ENCODE measurements at regions not wholly inside any gene's neighbourhood (a gene's known extent, or its start where the extent isn't known, plus 50 kb on each side); places are given as distances from the start of the nearest gene placed in this dataset.

DNA sequence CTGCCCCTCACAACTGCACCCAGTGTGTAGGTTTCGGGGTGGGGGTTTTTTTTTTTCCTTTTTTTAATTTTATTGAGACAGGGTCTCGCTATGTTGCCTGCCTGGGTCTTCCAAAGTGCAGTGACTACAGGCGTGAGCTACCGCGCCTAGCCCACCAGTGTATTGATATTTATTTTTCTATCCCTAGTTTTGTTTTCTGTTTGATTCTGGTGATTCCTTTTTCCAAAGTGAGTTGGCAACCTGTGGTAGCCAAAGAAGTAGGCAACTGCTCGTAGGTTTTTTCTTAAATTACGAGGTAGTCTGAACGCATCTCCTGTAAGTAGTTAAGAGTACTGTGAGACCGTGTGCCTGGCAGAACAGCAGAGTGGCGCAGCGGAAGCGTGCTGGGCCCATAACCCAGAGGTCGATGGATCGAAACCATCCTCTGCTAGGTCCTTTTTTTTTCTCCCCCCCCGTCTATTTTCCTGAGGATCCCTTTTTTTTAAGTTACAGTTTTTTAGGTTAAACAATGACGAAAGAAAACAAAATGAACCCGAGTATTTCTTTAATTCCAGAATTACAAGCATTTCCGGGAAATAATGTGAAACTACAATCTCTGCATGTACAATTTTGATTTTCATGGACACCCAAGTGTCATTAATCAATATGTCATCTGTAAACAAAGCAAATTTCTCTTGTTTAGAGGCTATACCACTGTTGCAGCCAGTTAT is 78.7 kb upstream of the BTN3A2 start:
- Histone ChIP-seq H3K36me3 (ENCODE audit: control insufficient read depth in 4 of 4, insufficient read depth in 3 of 4, low read depth in 1 of 4, low read length in 3 of 4) (no peaks in the 10 kb centered on the region), H3K4me3 (ENCODE audit: low read depth in 1 of 3, low read length in 3 of 3) (peak overlapping the region; percentile 59 to 99 (median 92)), H3K27ac (ENCODE audit: low read depth in 1 of 2, low read length in 2 of 2) (peak overlapping the region; percentile 87 to 96), H3K4me1 (ENCODE audit: control insufficient read depth in 4 of 4, insufficient read depth in 4 of 4, low read length in 3 of 4) (peaks cover 0 to 12% (median 5%) of the 10 kb centered on the region in 4 donors), H3K27me3 (ENCODE audit: control insufficient read depth in 4 of 4, insufficient read depth in 4 of 4, low read length in 3 of 4) (no peaks in the 10 kb centered on the region), H3K9ac (ENCODE audit: low read depth in 1 of 2, low read length in 2 of 2) (peak overlapping the region; percentile 72 to 86), H3K9me3 (ENCODE audit: control insufficient read depth in 4 of 4, low read length in 3 of 4) (no peaks in the 10 kb centered on the region)
- peak; percentile 85 for DNase-seq (ENCODE audit: low spot score)
- no peak for TF ChIP-seq HNF4A (conservative IDR thresholded peaks at IDR 0.05)
- TF ChIP-seq, protein P1, sequence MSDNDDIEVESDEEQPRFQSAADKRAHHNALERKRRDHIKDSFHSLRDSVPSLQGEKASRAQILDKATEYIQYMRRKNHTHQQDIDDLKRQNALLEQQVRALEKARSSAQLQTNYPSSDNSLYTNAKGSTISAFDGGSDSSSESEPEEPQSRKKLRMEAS (IDR thresholded peaks at IDR 0.05), result peak; percentile 76
- peak in 1 of 2 donors; percentile 12 for TF ChIP-seq RAD21 (IDR thresholded peaks at IDR 0.05)
- peak in 1 of 2 donors; percentile 19 for TF ChIP-seq RXRA (IDR thresholded peaks at IDR 0.05)
- TF ChIP-seq, protein P2, sequence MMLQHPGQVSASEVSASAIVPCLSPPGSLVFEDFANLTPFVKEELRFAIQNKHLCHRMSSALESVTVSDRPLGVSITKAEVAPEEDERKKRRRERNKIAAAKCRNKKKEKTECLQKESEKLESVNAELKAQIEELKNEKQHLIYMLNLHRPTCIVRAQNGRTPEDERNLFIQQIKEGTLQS (IDR thresholded peaks at IDR 0.05), result peak; percentile 100
- 4% methylated on average over 18 of the region's 18 CpGs for WGBS

DNA sequence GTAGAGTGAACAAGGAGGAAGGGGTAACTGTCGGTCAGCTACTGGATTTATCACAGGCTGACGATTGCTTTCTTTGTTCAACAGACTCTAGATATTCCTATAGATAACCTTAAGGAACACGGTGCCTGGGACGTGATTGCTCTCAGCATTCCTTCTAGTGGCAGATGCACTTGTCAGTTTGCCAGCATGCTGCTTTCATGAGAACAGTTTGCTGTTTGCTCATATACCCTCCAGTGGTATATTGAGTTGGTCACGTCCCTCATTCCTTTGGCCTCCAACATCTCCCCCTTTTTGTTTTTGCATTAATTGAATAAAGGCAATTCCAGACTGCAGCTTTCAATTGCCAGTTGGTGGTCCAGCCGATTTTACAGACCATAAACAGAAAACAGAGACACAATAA is 76.8 kb upstream of the BTN3A2 start:
- no peak for DNase-seq (ENCODE audit: low spot score)
- H3K36me3 ChIP-seq (ENCODE audit: control insufficient read depth in 4 of 4, insufficient read depth in 3 of 4, low read depth in 1 of 4, low read length in 3 of 4), result no peaks in the 10 kb centered on the region
- H3K9ac ChIP-seq (ENCODE audit: low read depth in 1 of 2, low read length in 2 of 2), result no peak overlapping the region
- TF ChIP-seq FOXA2 (IDR thresholded peaks at IDR 0.05) (no peak), HNF4G (IDR thresholded peaks at IDR 0.05) (no peak), NR2F2 (IDR thresholded peaks at IDR 0.05) (no peak), RXRA (IDR thresholded peaks at IDR 0.05) (no peak), YY1 (IDR thresholded peaks at IDR 0.05) (no peak), EGR1 (IDR thresholded peaks at IDR 0.05; ENCODE audit: low read depth in 2 of 2) (no peak)
- H3K27me3 ChIP-seq (ENCODE audit: control insufficient read depth in 4 of 4, insufficient read depth in 4 of 4, low read length in 3 of 4), result no peaks in the 10 kb centered on the region
- no peaks in the 10 kb centered on the region for H3K9me3 ChIP-seq (ENCODE audit: control insufficient read depth in 4 of 4, low read length in 3 of 4)
- 89% methylated on average over 6 of the region's 6 CpGs for WGBS
- no peak overlapping the region for H3K4me3 ChIP-seq (ENCODE audit: low read depth in 1 of 3, low read length in 3 of 3)
- no peak overlapping the region for H3K27ac ChIP-seq (ENCODE audit: low read depth in 1 of 2, low read length in 2 of 2)
- peaks cover 0 to 12% (median 5%) of the 10 kb centered on the region in 4 donors for H3K4me1 ChIP-seq (ENCODE audit: control insufficient read depth in 4 of 4, insufficient read depth in 4 of 4, low read length in 3 of 4)

DNA sequence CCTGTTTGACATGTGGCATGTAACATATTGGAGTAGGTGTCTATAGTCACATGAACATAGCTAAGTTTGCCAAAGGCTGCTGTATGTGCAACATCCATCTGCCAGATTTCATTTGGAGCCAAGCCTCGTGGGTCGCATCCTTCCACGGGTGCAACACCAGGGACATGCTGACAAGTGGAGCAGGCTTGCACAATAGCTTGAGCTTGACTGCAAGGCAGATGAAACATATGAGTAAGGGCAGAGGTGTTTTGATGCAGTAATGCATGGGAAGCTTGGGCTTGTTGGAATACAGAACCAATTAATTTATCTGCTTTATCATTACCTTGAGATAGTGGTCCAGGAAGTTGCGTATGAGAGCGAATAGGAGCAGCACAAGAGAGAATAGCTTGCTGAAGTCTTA is 74.1 kb upstream of the BTN3A2 start:
- TF ChIP-seq GABPA (IDR thresholded peaks at IDR 0.05 in 1 of 2, conservative IDR thresholded peaks at IDR 0.05 in 1 of 2) (no peak), RAD21 (IDR thresholded peaks at IDR 0.05) (no peak), JUND (IDR thresholded peaks at IDR 0.05) (no peak), FOXA2 (IDR thresholded peaks at IDR 0.05) (no peak), HNF4A (conservative IDR thresholded peaks at IDR 0.05) (no peak), FOXA1 (IDR thresholded peaks at IDR 0.05) (no peak), YY1 (IDR thresholded peaks at IDR 0.05) (no peak), TAF1 (conservative IDR thresholded peaks at IDR 0.05) (no peak), HNF4G (IDR thresholded peaks at IDR 0.05) (no peak), RXRA (IDR thresholded peaks at IDR 0.05) (no peak), SP1 (IDR thresholded peaks at IDR 0.05) (no peak), EGR1 (IDR thresholded peaks at IDR 0.05; ENCODE audit: low read depth in 2 of 2) (no peak)
- TF ChIP-seq, protein P3, sequence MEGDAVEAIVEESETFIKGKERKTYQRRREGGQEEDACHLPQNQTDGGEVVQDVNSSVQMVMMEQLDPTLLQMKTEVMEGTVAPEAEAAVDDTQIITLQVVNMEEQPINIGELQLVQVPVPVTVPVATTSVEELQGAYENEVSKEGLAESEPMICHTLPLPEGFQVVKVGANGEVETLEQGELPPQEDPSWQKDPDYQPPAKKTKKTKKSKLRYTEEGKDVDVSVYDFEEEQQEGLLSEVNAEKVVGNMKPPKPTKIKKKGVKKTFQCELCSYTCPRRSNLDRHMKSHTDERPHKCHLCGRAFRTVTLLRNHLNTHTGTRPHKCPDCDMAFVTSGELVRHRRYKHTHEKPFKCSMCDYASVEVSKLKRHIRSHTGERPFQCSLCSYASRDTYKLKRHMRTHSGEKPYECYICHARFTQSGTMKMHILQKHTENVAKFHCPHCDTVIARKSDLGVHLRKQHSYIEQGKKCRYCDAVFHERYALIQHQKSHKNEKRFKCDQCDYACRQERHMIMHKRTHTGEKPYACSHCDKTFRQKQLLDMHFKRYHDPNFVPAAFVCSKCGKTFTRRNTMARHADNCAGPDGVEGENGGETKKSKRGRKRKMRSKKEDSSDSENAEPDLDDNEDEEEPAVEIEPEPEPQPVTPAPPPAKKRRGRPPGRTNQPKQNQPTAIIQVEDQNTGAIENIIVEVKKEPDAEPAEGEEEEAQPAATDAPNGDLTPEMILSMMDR (IDR thresholded peaks at IDR 0.05; ENCODE audit: low read depth, low read length, missing input control), result no peak
- TF ChIP-seq, protein P2 (IDR thresholded peaks at IDR 0.05), result no peak
- TF ChIP-seq, protein P4, sequence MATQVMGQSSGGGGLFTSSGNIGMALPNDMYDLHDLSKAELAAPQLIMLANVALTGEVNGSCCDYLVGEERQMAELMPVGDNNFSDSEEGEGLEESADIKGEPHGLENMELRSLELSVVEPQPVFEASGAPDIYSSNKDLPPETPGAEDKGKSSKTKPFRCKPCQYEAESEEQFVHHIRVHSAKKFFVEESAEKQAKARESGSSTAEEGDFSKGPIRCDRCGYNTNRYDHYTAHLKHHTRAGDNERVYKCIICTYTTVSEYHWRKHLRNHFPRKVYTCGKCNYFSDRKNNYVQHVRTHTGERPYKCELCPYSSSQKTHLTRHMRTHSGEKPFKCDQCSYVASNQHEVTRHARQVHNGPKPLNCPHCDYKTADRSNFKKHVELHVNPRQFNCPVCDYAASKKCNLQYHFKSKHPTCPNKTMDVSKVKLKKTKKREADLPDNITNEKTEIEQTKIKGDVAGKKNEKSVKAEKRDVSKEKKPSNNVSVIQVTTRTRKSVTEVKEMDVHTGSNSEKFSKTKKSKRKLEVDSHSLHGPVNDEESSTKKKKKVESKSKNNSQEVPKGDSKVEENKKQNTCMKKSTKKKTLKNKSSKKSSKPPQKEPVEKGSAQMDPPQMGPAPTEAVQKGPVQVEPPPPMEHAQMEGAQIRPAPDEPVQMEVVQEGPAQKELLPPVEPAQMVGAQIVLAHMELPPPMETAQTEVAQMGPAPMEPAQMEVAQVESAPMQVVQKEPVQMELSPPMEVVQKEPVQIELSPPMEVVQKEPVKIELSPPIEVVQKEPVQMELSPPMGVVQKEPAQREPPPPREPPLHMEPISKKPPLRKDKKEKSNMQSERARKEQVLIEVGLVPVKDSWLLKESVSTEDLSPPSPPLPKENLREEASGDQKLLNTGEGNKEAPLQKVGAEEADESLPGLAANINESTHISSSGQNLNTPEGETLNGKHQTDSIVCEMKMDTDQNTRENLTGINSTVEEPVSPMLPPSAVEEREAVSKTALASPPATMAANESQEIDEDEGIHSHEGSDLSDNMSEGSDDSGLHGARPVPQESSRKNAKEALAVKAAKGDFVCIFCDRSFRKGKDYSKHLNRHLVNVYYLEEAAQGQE (IDR thresholded peaks at IDR 0.05), result no peak
- TF ChIP-seq, protein P5, sequence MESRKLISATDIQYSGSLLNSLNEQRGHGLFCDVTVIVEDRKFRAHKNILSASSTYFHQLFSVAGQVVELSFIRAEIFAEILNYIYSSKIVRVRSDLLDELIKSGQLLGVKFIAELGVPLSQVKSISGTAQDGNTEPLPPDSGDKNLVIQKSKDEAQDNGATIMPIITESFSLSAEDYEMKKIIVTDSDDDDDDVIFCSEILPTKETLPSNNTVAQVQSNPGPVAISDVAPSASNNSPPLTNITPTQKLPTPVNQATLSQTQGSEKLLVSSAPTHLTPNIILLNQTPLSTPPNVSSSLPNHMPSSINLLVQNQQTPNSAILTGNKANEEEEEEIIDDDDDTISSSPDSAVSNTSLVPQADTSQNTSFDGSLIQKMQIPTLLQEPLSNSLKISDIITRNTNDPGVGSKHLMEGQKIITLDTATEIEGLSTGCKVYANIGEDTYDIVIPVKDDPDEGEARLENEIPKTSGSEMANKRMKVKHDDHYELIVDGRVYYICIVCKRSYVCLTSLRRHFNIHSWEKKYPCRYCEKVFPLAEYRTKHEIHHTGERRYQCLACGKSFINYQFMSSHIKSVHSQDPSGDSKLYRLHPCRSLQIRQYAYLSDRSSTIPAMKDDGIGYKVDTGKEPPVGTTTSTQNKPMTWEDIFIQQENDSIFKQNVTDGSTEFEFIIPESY (IDR thresholded peaks at IDR 0.05), result no peak
- 88% methylated on average over 5 of the region's 5 CpGs for WGBS

More for the DNA sequence above, 74.1 kb upstream of the BTN3A2 start:
- Histone ChIP-seq H3K27me3 (ENCODE audit: control insufficient read depth in 4 of 4, insufficient read depth in 4 of 4, low read length in 3 of 4) (peaks cover 0 to under 1% (median 0%) of the 10 kb centered on the region in 4 donors), H3K9me3 (ENCODE audit: control insufficient read depth in 4 of 4, low read length in 3 of 4) (no peaks in the 10 kb centered on the region), H3K27ac (ENCODE audit: low read depth in 1 of 2, low read length in 2 of 2) (no peak overlapping the region), H3K36me3 (ENCODE audit: control insufficient read depth in 4 of 4, insufficient read depth in 3 of 4, low read depth in 1 of 4, low read length in 3 of 4) (no peaks in the 10 kb centered on the region), H3K9ac (ENCODE audit: low read depth in 1 of 2, low read length in 2 of 2) (no peak overlapping the region), H3K4me3 (ENCODE audit: low read depth in 1 of 3, low read length in 3 of 3) (no peak overlapping the region), H3K4me1 (ENCODE audit: control insufficient read depth in 4 of 4, insufficient read depth in 4 of 4, low read length in 3 of 4) (peaks cover 0 to 2% (median 0%) of the 10 kb centered on the region in 4 donors)
- no peak for DNase-seq (ENCODE audit: low spot score)

Data from liver (tissue), 8 donors.